Breast epithelium (tissue), 4 donors: ENCODE measurements at regions not wholly inside any gene's neighbourhood (a gene's known extent, or its start where the extent isn't known, plus 50 kb on each side); places are given as distances from the start of the nearest gene placed in this dataset.

Source experiments
- DNase-seq, 2 donors: peaks; one replicate each; pipeline ENCODE4 v3.0.0-alpha.2; 2019; ENCODE audit warnings: low spot score in 2 of 2
- H3K27ac ChIP-seq, 2 donors: fragments of 200-600 bp; sonication (generic) in 1 of 2; one replicate each; pipeline ENCODE4 v1.5.1; 2016 to 2019; ENCODE audit warnings: mild to moderate bottlenecking in 1 of 2
- H3K27me3 ChIP-seq, 2 donors: fragments of 200-600 bp; sonication (generic) in 1 of 2; one replicate each; pipeline versions ENCODE4 v1.5.1 to v1.6.0; 2017 to 2019; ENCODE audit warnings: control low read depth in 1 of 2, mild to moderate bottlenecking in 1 of 2
- H3K36me3 ChIP-seq: fragments of 200-600 bp; one replicate; pipeline ENCODE4 v1.5.1; 2019
- H3K4me1 ChIP-seq, 2 donors: fragments of 200-600 bp; sonication (generic); one replicate each; pipeline ENCODE4 v1.5.1; 2016 to 2019; ENCODE audit warnings: control low read depth in 1 of 2
- H3K4me3 ChIP-seq, 3 donors: fragments of 200-600 bp; sonication (generic); 1 replicate in 2 of 3; 2 replicates in 1 of 3; pipeline ENCODE4 v1.5.1; 2016 to 2019; ENCODE audit warnings: mild to moderate bottlenecking in 3 of 3, moderate library complexity in 2 of 3
- H3K9me3 ChIP-seq, 2 donors: fragments of 200-600 bp; sonication (generic) in 1 of 2; one replicate each; pipeline ENCODE4 v1.5.1; 2016 to 2019; ENCODE audit warnings: control low read depth in 1 of 2
- POLR2A ChIP-seq: fragments of 450-650 bp; IDR thresholded peaks from one replicate; pipeline ENCODE4 v1.6.1; 2016; ENCODE audit warnings: antibody characterized with exemption, mild to moderate bottlenecking, moderate library complexity
- POLR2AphosphoS5 ChIP-seq, 3 donors: sonication (generic); formaldehyde crosslinking; IDR thresholded peaks; one replicate each; pipeline ENCODE4 v1.6.1; 2017; ENCODE audit warnings: antibody characterized with exemption in 3 of 3
- intact Hi-C: fragments of 100-400 bp; cut with DNase I; formaldehyde crosslinking; loops from one replicate; pipeline ENCODE4 v1.15.1; 2023; ENCODE audit warnings: low total_unique reads
- TF ChIP-seq, protein P1 (sequence below), 3 donors: fragments of 450-650 bp; IDR thresholded peaks; one replicate each; pipeline ENCODE4 v1.5.1; 2016 to 2017; ENCODE audit warnings: antibody characterized with exemption in 3 of 3, mild to moderate bottlenecking in 3 of 3, moderate library complexity in 3 of 3

DNA sequence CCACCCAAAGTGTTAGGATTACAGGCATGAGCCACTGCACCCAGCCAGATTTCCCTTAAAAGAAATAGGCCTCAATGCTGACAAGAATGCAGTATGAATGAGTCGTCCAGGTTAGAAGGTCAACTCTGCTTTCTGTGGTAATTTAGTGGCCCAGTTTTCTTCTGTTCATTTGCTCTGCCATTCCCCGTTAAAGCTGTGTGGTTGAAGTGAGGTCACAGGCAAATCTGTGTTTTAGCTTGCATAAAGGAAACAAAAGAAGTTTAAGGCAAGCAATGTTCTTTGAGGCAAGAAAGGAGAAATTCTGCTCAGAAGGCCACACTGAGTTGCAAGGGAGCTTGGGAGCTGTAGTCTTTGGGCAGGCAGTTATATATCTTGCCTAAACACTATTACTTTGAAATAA, 176.8 kb downstream of the LARP7 start:
- TF ChIP-seq POLR2A, result no peak
- TF ChIP-seq, protein P1, sequence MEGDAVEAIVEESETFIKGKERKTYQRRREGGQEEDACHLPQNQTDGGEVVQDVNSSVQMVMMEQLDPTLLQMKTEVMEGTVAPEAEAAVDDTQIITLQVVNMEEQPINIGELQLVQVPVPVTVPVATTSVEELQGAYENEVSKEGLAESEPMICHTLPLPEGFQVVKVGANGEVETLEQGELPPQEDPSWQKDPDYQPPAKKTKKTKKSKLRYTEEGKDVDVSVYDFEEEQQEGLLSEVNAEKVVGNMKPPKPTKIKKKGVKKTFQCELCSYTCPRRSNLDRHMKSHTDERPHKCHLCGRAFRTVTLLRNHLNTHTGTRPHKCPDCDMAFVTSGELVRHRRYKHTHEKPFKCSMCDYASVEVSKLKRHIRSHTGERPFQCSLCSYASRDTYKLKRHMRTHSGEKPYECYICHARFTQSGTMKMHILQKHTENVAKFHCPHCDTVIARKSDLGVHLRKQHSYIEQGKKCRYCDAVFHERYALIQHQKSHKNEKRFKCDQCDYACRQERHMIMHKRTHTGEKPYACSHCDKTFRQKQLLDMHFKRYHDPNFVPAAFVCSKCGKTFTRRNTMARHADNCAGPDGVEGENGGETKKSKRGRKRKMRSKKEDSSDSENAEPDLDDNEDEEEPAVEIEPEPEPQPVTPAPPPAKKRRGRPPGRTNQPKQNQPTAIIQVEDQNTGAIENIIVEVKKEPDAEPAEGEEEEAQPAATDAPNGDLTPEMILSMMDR (IDR thresholded peaks at IDR 0.05), result no peak
- TF ChIP-seq POLR2AphosphoS5 (IDR thresholded peaks at IDR 0.05), result no peak
- no peaks in the 10 kb centered on the region for H3K9me3 ChIP-seq
- DNase-seq, result no peak
- intact Hi-C loops, result no loop called here
- no peak overlapping the region for H3K27ac ChIP-seq
- H3K27me3 ChIP-seq, result no peaks in the 10 kb centered on the region
- H3K36me3 ChIP-seq, result no peaks in the 10 kb centered on the region
- no peaks in the 10 kb centered on the region for H3K4me1 ChIP-seq
- no peak overlapping the region for H3K4me3 ChIP-seq

DNA sequence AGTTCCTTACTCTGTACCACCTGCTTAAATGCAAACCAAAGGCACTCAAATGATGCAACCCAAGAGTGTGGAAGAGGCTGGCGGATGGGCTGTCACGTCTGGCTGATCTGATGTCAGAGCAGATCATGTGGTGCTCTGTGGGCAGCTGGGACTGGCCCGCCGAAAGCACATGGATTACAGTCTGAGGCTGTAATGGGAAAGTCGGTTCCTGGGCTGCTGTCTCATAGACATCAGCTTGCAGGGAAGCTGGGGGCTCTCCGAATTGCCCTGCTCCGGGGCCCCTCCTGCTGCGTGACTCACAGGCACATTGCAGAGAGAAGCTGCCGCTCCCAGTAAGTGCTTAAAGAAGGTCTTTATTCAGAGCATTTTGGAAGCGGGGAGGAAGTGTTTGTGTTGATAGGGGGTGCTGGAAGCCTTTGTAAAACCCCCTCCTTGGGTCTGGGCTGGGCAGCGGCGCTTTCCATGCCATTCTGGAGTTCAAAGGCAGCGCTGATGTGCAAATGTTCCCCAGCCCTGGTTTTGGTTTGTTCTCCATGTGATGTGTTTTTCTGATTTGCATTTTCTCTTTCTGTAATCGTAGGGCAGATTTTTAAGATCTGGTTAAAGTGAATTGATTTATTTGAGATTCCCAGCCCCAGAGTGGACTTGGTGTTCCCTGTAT, 181.1 kb downstream of the LARP7 start:
- Histone ChIP-seq H3K4me1 (no peaks in the 10 kb centered on the region), H3K27ac (peak overlapping the region in 1 of 2 donors; percentile 54), H3K9me3 (no peaks in the 10 kb centered on the region), H3K27me3 (no peaks in the 10 kb centered on the region), H3K36me3 (no peaks in the 10 kb centered on the region), H3K4me3 (peak overlapping the region; percentile 48 to 62 (median 52))
- DNase-seq, result peak in 1 of 2 donors; percentile 32
- TF ChIP-seq POLR2A (no peak), POLR2AphosphoS5 (IDR thresholded peaks at IDR 0.05) (peak in 1 of 3 donors; percentile 13)
- TF ChIP-seq, protein P1 (IDR thresholded peaks at IDR 0.05), result no peak
- intact Hi-C loops, result no loop called here

DNA sequence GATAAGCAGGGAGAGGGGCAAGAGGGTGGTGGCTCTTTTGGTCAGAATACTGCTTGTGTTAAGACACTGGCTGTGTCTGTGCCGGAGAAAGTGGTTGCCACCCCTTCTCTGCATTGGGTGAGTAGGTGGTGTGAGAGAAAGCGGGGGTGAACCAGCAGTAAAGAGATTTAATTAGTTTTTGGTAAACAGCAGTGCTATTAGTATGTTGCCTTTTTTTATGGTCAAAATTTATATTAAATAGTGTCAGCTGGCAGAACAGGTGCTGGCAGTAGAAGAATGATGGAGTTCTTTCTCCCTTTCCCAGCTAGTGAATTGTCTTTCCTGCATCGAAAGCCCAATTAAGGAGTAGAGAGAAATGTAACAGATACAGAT, 181.6 kb downstream of the LARP7 start:
- peak overlapping the region; percentile 48 to 62 (median 52) for H3K4me3 ChIP-seq
- no peaks in the 10 kb centered on the region for H3K27me3 ChIP-seq
- peak overlapping the region in 1 of 2 donors; percentile 54 for H3K27ac ChIP-seq
- H3K9me3 ChIP-seq, result no peaks in the 10 kb centered on the region
- TF ChIP-seq, protein P1 (IDR thresholded peaks at IDR 0.05), result no peak
- TF ChIP-seq POLR2A, result no peak
- TF ChIP-seq POLR2AphosphoS5 (IDR thresholded peaks at IDR 0.05), result no peak
- H3K4me1 ChIP-seq, result no peaks in the 10 kb centered on the region
- no peaks in the 10 kb centered on the region for H3K36me3 ChIP-seq
- no peak for DNase-seq
- intact Hi-C loops, result no loop called here

DNA sequence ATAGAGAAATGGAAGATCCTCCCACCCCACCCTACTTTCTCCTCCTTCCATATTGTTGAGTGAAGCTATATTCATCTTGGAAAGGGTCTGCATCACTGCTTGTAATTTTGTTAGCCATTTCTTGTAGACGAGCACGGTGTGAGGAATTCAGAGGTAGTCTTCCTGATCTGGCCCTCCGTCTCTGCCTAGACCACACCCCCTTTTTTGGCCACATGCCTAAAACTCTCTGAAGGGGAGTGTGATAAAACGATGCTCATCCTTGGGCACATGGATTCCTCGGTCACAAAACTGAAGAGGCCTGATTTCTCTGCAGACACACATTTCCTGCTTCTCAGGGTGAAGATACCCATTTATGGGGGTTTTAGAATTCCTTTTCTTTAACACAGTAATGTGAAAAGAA, 182.8 kb downstream of the LARP7 start:
- intact Hi-C loops, result no loop called here
- Histone ChIP-seq H3K27ac (no peak overlapping the region), H3K9me3 (no peaks in the 10 kb centered on the region), H3K4me1 (no peaks in the 10 kb centered on the region), H3K27me3 (no peaks in the 10 kb centered on the region), H3K4me3 (no peak overlapping the region), H3K36me3 (no peaks in the 10 kb centered on the region)
- TF ChIP-seq POLR2A (no peak), POLR2AphosphoS5 (IDR thresholded peaks at IDR 0.05) (no peak)
- TF ChIP-seq, protein P1 (IDR thresholded peaks at IDR 0.05), result no peak
- DNase-seq, result no peak

DNA sequence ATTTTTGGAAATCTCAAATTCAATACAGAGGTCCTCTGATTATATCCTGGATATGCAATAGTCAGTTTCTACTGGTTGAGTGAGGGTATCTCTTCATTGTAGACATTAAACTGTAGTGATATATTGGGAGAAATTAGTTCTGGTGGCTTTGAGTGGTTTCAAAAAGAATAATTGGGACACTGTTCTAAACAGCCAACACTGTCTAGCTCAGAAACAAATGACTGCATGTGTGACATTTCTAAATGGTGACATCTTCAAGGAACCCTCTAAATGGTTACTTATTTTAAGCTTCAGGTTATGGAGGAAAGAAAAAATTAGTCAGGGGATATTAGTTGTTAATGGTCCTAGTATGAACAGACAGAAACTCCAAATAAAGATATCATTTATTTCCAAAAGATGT, 186.2 kb downstream of the LARP7 start:
- Histone ChIP-seq H3K4me1 (no peaks in the 10 kb centered on the region), H3K27ac (no peak overlapping the region), H3K27me3 (no peaks in the 10 kb centered on the region), H3K4me3 (no peak overlapping the region), H3K9me3 (no peaks in the 10 kb centered on the region), H3K36me3 (no peaks in the 10 kb centered on the region)
- TF ChIP-seq POLR2A, result no peak
- TF ChIP-seq POLR2AphosphoS5 (IDR thresholded peaks at IDR 0.05), result no peak
- TF ChIP-seq, protein P1 (IDR thresholded peaks at IDR 0.05), result no peak
- DNase-seq, result no peak
- intact Hi-C loops, result no loop called here
